ENCODE measurements at regions not wholly inside any gene's neighbourhood (a gene's known extent, or its start where the extent isn't known, plus 50 kb on each side); places are given as distances from the start of the nearest gene placed in this dataset.
A peak's percentile ranks its signal among the peaks of the same experiment; 100 is the strongest.

- Histone ChIP-seq H3K36me3 (replicated peaks in 1 of 2; ENCODE audit: control insufficient read depth in 1 of 2, insufficient read depth in 2 of 2, low read length in 2 of 2) (no peaks in the 10 kb centered on the region), H3K4me2 (replicated peaks; ENCODE audit: extremely low read depth, low read length, poor library complexity, severe bottlenecking) (no peak overlapping the region), H3K9ac (ENCODE audit: insufficient read depth, low read length, poor library complexity, severe bottlenecking) (no peak overlapping the region), H3K27ac (ENCODE audit: low read depth in 1 of 2, low read length in 2 of 2) (no peak overlapping the region), H3K79me2 (ENCODE audit: insufficient read depth, low read length) (no peaks in the 10 kb centered on the region), H3K4me3 (replicated peaks in 1 of 3; ENCODE audit: low read depth in 2 of 3, low read length in 3 of 3) (no peak overlapping the region), H3K9me3 (replicated peaks in 1 of 2; ENCODE audit: control insufficient read depth in 1 of 2, insufficient read depth in 1 of 2, low read length in 2 of 2) (no peaks in the 10 kb centered on the region), H3K27me3 (ENCODE audit: control insufficient read depth in 2 of 2, insufficient read depth in 2 of 2, low read length in 2 of 2) (peaks cover 2 to 5% of the 10 kb centered on the region in 2 donors), H4K20me1 (ENCODE audit: insufficient read depth, low read length) (no peaks in the 10 kb centered on the region), H3K4me1 (ENCODE audit: control insufficient read depth in 1 of 2, insufficient read depth in 2 of 2, low read length in 2 of 2) (no peaks in the 10 kb centered on the region), H2AFZ (ENCODE audit: insufficient read depth, low read depth, low read length, poor library complexity, severe bottlenecking) (no peak overlapping the region)
- Mint-ChIP-seq H3K27me3 (ENCODE audit: low read depth in 3 of 3) (peaks cover 10 to 14% (median 13%) of the 10 kb centered on the region in 3 donors), H3K4me1 (no peaks in the 10 kb centered on the region), H3K9me3 (peaks cover 0 to 6% (median 0%) of the 10 kb centered on the region in 7 donors), H3K36me3 (no peaks in the 10 kb centered on the region), H3K4me3 (no peak overlapping the region), H3K27ac (no peak overlapping the region)
- intact Hi-C loops (cut with micrococcal nuclease), result loop anchor here (5.0 kb wide), 2 partner anchors 51 to 411 kb away; no protein-coding TSS in a partner anchor
- peak; percentile 53 to 71 (median 71) for DNase-seq
- WGBS (ENCODE audit: insufficient coverage), result 0% methylated on average over 5 of the region's 15 CpGs
- peak; percentile 89 for TF ChIP-seq CTCF (IDR thresholded peaks at IDR 0.05)
Observed at GRCh38 chr5:34486160-34486848, 169.8 kb upstream of the RAI14 start.

GRCh38 chr5:34486849-34487158 lies 169.3 kb upstream of the RAI14 start:
- H3K9ac ChIP-seq (ENCODE audit: insufficient read depth, low read length, poor library complexity, severe bottlenecking), result no peak overlapping the region
- no peaks in the 10 kb centered on the region for H4K20me1 ChIP-seq (ENCODE audit: insufficient read depth, low read length)
- no peak overlapping the region for H2AFZ ChIP-seq (ENCODE audit: insufficient read depth, low read depth, low read length, poor library complexity, severe bottlenecking)
- H3K79me2 ChIP-seq (ENCODE audit: insufficient read depth, low read length), result no peaks in the 10 kb centered on the region
- no peak overlapping the region for H3K27ac ChIP-seq (ENCODE audit: low read depth in 1 of 2, low read length in 2 of 2)
- DNase-seq, result no peak
- TF ChIP-seq CTCF (IDR thresholded peaks at IDR 0.05), result no peak
- WGBS (ENCODE audit: insufficient coverage), result no CpG with 5 or more reads among the region's 2 CpGs
- H3K36me3 ChIP-seq (replicated peaks in 1 of 2; ENCODE audit: control insufficient read depth in 1 of 2, insufficient read depth in 2 of 2, low read length in 2 of 2), result no peaks in the 10 kb centered on the region
- Mint-ChIP-seq H3K27ac (no peak overlapping the region), H3K36me3 (no peaks in the 10 kb centered on the region), H3K27me3 (ENCODE audit: low read depth in 3 of 3) (peaks cover 10 to 14% (median 13%) of the 10 kb centered on the region in 3 donors), H3K4me3 (no peak overlapping the region), H3K4me1 (no peaks in the 10 kb centered on the region), H3K9me3 (peaks cover 0 to 6% (median 0%) of the 10 kb centered on the region in 7 donors)
- peaks cover 2 to 5% of the 10 kb centered on the region in 2 donors for H3K27me3 ChIP-seq (ENCODE audit: control insufficient read depth in 2 of 2, insufficient read depth in 2 of 2, low read length in 2 of 2)
- no peaks in the 10 kb centered on the region for H3K9me3 ChIP-seq (replicated peaks in 1 of 2; ENCODE audit: control insufficient read depth in 1 of 2, insufficient read depth in 1 of 2, low read length in 2 of 2)
- H3K4me3 ChIP-seq (replicated peaks in 1 of 3; ENCODE audit: low read depth in 2 of 3, low read length in 3 of 3), result no peak overlapping the region
- intact Hi-C loops (cut with micrococcal nuclease), result loop anchor here (5.0 kb wide), 2 partner anchors 50 to 410 kb away; no protein-coding TSS in a partner anchor
- no peaks in the 10 kb centered on the region for H3K4me1 ChIP-seq (ENCODE audit: control insufficient read depth in 1 of 2, insufficient read depth in 2 of 2, low read length in 2 of 2)
- H3K4me2 ChIP-seq (replicated peaks; ENCODE audit: extremely low read depth, low read length, poor library complexity, severe bottlenecking), result no peak overlapping the region

Data from CD14-positive monocyte (primary cell).